GM18909 (cell line): ENCODE measurements at regions not wholly inside any gene's neighbourhood (a gene's known extent, or its start where the extent isn't known, plus 50 kb on each side); places are given as distances from the start of the nearest gene placed in this dataset.

Experiments used
- ATAC-seq: cut with Tn5 transposase; IDR thresholded peaks from one replicate; pipeline ENCODE4 v1.9.1; 2021; ENCODE audit warnings: mild to moderate bottlenecking; ENCODE audit not compliant: unreplicated experiment, poor library complexity

- peak; percentile 9 for ATAC-seq
Observed at GRCh38 chr5:53323511-53323910, 156.9 kb upstream of the FST start.

GRCh38 chr5:53323943-53324642 lies 156.3 kb upstream of the FST start:
- peak; percentile 94 for ATAC-seq

GRCh38 chr5:53326424-53327153 lies 153.8 kb upstream of the FST start:
- no peak for ATAC-seq

- ATAC-seq, result no peak
Observed at GRCh38 chr5:53327811-53328334, 152.6 kb upstream of the FST start.

DNA sequence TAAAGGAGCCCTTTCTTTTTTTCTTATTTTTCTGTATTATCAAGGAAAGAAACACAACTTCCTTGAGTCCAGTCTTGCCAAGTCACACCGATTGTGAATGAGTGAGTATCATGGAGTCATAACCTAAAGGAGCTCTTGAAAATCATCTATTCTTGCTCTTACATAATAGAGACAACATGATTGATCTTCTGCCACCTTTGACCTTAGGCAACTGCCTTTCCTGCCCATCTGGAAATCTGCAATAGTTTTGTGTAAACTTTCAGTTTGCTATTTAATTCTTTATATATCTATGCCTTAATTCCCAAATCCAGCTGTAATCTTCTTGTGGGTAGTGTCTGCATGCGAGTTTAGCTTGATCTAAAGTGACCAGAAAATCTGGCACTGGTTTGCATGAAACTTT lies 149.9 kb upstream of the FST start:
- ATAC-seq, result no peak

- ATAC-seq, result no peak
Observed at GRCh38 chr5:53331463-53331862, 149.0 kb upstream of the FST start.

- ATAC-seq, result no peak
Observed at GRCh38 chr5:53333160-53333559, 147.3 kb upstream of the FST start.

DNA sequence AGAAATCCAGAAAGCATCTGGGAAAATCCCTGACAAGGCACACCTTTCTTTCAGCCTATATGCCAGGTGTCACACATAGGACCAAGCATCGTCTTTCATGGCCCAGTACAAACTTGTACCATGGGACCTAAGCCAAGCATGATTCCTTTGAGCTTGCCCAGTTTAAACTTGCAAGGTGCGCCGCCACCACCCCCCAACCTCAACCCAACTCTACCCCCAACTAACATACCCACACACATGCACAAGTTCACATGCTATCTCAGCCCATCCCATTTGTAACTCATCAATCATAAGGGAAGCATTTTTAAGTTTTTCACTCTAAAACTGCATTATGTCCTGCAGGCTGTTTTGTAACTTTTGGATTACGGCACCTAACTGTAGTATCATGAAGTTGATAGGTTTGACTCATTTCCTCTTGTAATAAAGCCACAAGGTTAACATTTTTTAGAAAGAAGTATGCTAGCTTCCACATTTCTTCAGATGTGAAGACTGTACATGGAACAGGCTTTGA lies 145.9 kb upstream of the FST start:
- ATAC-seq, result no peak

DNA sequence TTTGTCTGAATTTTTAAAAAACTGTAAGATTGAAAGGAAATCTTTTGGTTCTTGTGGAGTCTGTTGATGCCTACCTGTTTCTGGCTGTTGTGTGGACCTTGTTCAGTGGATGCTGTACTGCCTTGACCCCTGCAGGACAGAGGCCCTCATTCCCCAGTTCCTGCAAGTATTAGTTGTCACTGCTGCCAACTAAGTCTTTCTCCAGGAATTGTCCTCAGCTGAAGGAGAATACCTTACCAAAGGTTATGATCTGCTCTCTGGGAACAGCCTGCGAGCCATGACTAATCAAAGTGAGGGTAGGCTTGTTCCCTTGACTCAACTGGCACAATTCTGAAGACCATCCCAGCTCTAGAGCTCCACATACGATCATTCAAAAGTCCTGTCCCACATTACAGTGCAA lies 145.3 kb upstream of the FST start:
- ATAC-seq, result no peak

DNA sequence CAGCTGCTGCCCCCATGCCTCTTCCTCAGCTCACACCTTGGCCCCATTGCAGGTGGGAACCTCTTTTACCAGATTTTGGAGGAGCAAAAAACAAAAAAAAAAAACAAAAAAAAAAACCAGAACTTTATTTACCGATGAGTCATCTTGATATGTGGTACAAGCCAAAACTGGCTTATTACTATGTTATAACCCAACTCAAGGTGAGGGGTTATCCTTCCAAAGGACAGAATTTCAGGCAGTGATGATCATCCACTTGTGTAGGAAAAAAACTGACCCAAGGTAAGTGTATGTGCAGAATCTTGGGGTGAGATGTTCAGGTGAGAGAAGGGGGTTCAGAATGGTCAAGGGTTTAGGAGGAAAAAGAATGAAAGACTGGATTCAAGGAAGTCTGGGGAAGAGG lies 142.6 kb upstream of the FST start:
- no peak for ATAC-seq

- ATAC-seq, result no peak
Observed at GRCh38 chr5:53338971-53339370, 141.5 kb upstream of the FST start.

- ATAC-seq, result no peak
Observed at GRCh38 chr5:53339962-53340540, 140.4 kb upstream of the FST start.

GRCh38 chr5:53340956-53341750 lies 139.3 kb upstream of the FST start:
- no peak for ATAC-seq

DNA sequence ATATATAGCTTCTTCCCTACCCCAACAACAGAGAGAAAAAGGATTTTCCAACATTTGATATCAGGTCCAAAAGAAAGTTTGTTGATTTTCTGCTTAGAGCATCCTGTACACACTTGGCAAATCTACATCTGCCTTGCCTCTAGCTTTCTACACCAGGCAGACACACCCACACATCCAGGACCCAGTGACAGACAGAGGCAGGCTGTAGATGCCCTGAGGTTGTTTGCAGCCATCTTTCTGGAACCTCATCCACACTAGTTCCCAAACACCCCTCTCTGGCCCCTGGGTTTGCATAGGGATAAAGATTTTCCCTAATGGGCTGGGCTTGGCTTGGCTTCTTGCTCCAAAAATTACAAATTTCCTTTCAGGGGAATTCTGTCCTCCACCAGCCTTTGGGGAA lies 138.2 kb upstream of the FST start:
- no peak for ATAC-seq

- ATAC-seq, result no peak
Observed at GRCh38 chr5:53343187-53343586, 137.2 kb upstream of the FST start.

DNA sequence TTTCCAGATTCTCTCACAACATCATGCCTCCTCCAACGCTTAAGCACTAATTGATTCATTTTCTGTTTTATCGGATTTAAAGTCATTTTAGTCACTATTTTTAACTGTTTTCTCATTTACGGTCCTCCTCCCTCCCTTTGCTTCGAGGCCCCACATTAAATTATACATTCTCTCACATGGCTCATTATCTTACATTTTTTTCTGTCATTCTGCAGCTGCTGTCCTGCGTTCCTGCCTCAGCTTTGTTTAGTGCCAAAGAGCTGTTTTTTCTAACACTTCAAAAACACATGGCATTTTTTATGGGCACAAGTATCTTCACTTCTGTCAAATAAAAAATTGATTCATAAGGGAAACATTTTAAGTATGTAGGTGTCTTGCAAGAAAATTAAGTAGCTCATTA lies 130.1 kb upstream of the FST start:
- no peak for ATAC-seq

- no peak for ATAC-seq
Observed at GRCh38 chr5:53350991-53351770, 129.2 kb upstream of the FST start.

- ATAC-seq, result no peak
Observed at GRCh38 chr5:53355316-53355715, 125.1 kb upstream of the FST start.

GRCh38 chr5:53355931-53356330 lies 124.5 kb upstream of the FST start:
- no peak for ATAC-seq

- peak; percentile 83 for ATAC-seq
Observed at GRCh38 chr5:53357439-53357838, 123.0 kb upstream of the FST start.
